SK-N-SH (cell line): ENCODE measurements at regions not wholly inside any gene's neighbourhood (a gene's known extent, or its start where the extent isn't known, plus 50 kb on each side); places are given as distances from the start of the nearest gene placed in this dataset.

Experiments used
- CTCF ChIA-PET: fragments of 300-600, 350-600 bp; formaldehyde crosslinking; extraction: SDS; loops from one replicate; lab custom pipeline; 2021; lab: Yijun Ruan, JAX
- POLR2A ChIA-PET: fragments of 350-600 bp; sonication (Branson Sonifier 250); formaldehyde crosslinking; extraction: SDS; loops from one replicate; lab custom pipeline; 2020; ENCODE audit warnings: antibody characterized with exemption, inconsistent platforms; lab: Yijun Ruan, JAX
- DNase-seq: peaks from one replicate; pipeline ENCODE4 v3.0.0; 2012
- H2AFZ ChIP-seq: fragments of 200-600 bp; sonication (generic); 2 replicates; pipeline ENCODE4 v1.8.1; 2016; ENCODE audit warnings: antibody characterized with exemption, mild to moderate bottlenecking, low read depth
- H3F3A ChIP-seq: fragments of 200-600 bp; sonication (generic); replicated peaks from 2 replicates; pipeline ENCODE3; 2016; ENCODE audit warnings: antibody characterized with exemption, mild to moderate bottlenecking; ENCODE audit not compliant: insufficient read depth
- H3K27ac ChIP-seq, 2 experiments: fragments of 200-500 bp in 1 of 2; fragments of 200-600 bp in 1 of 2; sonication (Bioruptor generic) in 1 of 2; sonication (generic), shearing (Covaris generic) in 1 of 2; 2 replicates each; pipeline versions ENCODE4 v1.5.1 to v1.6.1; 2014 to 2016; ENCODE audit warnings: low read depth in 2 of 2, inconsistent platforms in 1 of 2, low read length in 1 of 2, mild to moderate bottlenecking in 1 of 2, mixed read lengths in 1 of 2
- H3K27me3 ChIP-seq: fragments of 200-600 bp; sonication (generic), shearing (Covaris generic); 2 replicates; pipeline ENCODE4 v1.6.1; 2016; ENCODE audit warnings: mixed run types; ENCODE audit not compliant: insufficient read depth
- H3K36me3 ChIP-seq, 2 experiments: fragments of 200-500 bp in 1 of 2; fragments of 200-600 bp in 1 of 2; sonication (Bioruptor generic) in 1 of 2; sonication (generic) in 1 of 2; replicated peaks in 1 of 2; 2 replicates each; pipeline versions ENCODE3 to v1.5.1; 2014 to 2016; ENCODE audit warnings: low read length in 1 of 2, mild to moderate bottlenecking in 1 of 2; ENCODE audit not compliant: insufficient read depth in 2 of 2, control insufficient read depth in 1 of 2
- H3K4me1 ChIP-seq, 2 experiments: fragments of 200-500 bp in 1 of 2; fragments of 200-600 bp in 1 of 2; sonication (Bioruptor generic) in 1 of 2; sonication (generic), shearing (Covaris generic) in 1 of 2; 2 replicates each; pipeline versions ENCODE4 v1.5.1 to v1.6.1; 2014 to 2016; ENCODE audit warnings: low read depth in 1 of 2, low read length in 1 of 2, mixed run types in 1 of 2; ENCODE audit not compliant: insufficient read depth in 2 of 2, control insufficient read depth in 1 of 2
- H3K4me2 ChIP-seq: fragments of 200-600 bp; sonication (generic), shearing (Covaris generic); 2 replicates; pipeline ENCODE4 v1.6.1; 2017; ENCODE audit warnings: mixed run types
- H3K4me3 ChIP-seq, 2 experiments: fragments of 200-500 bp in 1 of 2; fragments of 200-600 bp in 1 of 2; sonication (Bioruptor generic) in 1 of 2; sonication (generic), shearing (Covaris generic) in 1 of 2; 2 replicates each; pipeline versions ENCODE4 v1.5.1 to v1.8.1; 2014 to 2016; ENCODE audit warnings: low read depth in 2 of 2, inconsistent platforms in 1 of 2, low read length in 1 of 2, mild to moderate bottlenecking in 1 of 2, mixed read lengths in 1 of 2, moderate library complexity in 1 of 2
- H3K79me2 ChIP-seq: fragments of 200-600 bp; sonication (generic); 2 replicates; pipeline ENCODE4 v1.8.1; 2017; ENCODE audit warnings: mild to moderate bottlenecking; ENCODE audit not compliant: insufficient read depth
- H3K9ac ChIP-seq: fragments of 200-600 bp; sonication (generic); 2 replicates; pipeline ENCODE4 v1.6.1; 2017; ENCODE audit warnings: mixed run types
- H3K9me2 ChIP-seq: fragments of 200-600 bp; sonication (generic); 2 replicates; pipeline ENCODE4 v1.6.1; 2017; ENCODE audit warnings: mixed run types
- H3K9me3 ChIP-seq: fragments of 200-600 bp; sonication (generic); 2 replicates; pipeline ENCODE4 v1.6.1; 2017; ENCODE audit warnings: mixed run types, mild to moderate bottlenecking, moderate library complexity
- H4K20me1 ChIP-seq: fragments of 200-600 bp; sonication (generic); 2 replicates; pipeline ENCODE4 v1.6.1; 2017; ENCODE audit warnings: mild to moderate bottlenecking, mixed run types; ENCODE audit not compliant: insufficient read depth
- ELF1 ChIP-seq: IDR thresholded peaks from 2 replicates; pipeline ENCODE4 v1.4.0; 2012
- EZH2phosphoT487 ChIP-seq: fragments of 200-600 bp; sonication (generic); IDR thresholded peaks from 2 replicates; pipeline ENCODE4 v1.6.1; 2017; ENCODE audit warnings: low read depth, mixed run types, mild to moderate bottlenecking, antibody characterized with exemption, moderate library complexity, borderline replicate concordance
- FOSL2 ChIP-seq: IDR thresholded peaks from 2 replicates; pipeline ENCODE4 v1.4.0; 2012; ENCODE audit warnings: low read depth, mild to moderate bottlenecking, moderate library complexity, borderline replicate concordance
- GABPA ChIP-seq: IDR thresholded peaks from 2 replicates; pipeline ENCODE4 v1.4.0; 2012; ENCODE audit warnings: low read depth, mild to moderate bottlenecking
- JUND ChIP-seq: IDR thresholded peaks from 2 replicates; pipeline ENCODE4 v1.4.0; 2012
- MXI1 ChIP-seq: IDR thresholded peaks from 2 replicates; pipeline ENCODE4 v1.6.1; 2012; ENCODE audit warnings: mild to moderate bottlenecking, low read depth, low read length, improper control_type of control experiment
- NFIC ChIP-seq: IDR thresholded peaks from 2 replicates; pipeline ENCODE4 v1.4.0; 2012; ENCODE audit warnings: borderline replicate concordance
- NRF1 ChIP-seq: IDR thresholded peaks from 2 replicates; pipeline ENCODE4 v1.6.1; 2012; ENCODE audit warnings: low read depth, mild to moderate bottlenecking, low read length
- RFX5 ChIP-seq: IDR thresholded peaks from 2 replicates; pipeline ENCODE4 v1.6.1; 2012; ENCODE audit warnings: mild to moderate bottlenecking, improper control_type of control experiment, low read length
- RXRA ChIP-seq: IDR thresholded peaks from 2 replicates; pipeline ENCODE4 v1.4.0; 2012; ENCODE audit warnings: low read depth, mild to moderate bottlenecking, borderline replicate concordance
- TEAD4 ChIP-seq: IDR thresholded peaks from 2 replicates; pipeline ENCODE4 v1.4.0; 2012; ENCODE audit warnings: mild to moderate bottlenecking, borderline replicate concordance; ENCODE audit not compliant: insufficient read depth
- YY1 ChIP-seq: IDR thresholded peaks from 2 replicates; pipeline ENCODE4 v1.4.0; 2012; ENCODE audit warnings: low read depth, mild to moderate bottlenecking
- WGBS: methylation state at CpG from one replicate; pipeline ENCODE4 v1.1.6; 2017; ENCODE audit warnings: low lambda C conversion rate; 5-methylcytosine and 5-hydroxymethylcytosine counted together
- TF ChIP-seq, protein P1 (sequence below): IDR thresholded peaks from 2 replicates; pipeline ENCODE4 v1.6.1; 2012; ENCODE audit warnings: mild to moderate bottlenecking, low read depth, low read length, moderate library complexity
- TF ChIP-seq, protein P2 (sequence below): fragments of 200-600 bp; sonication (generic); IDR thresholded peaks from 2 replicates; pipeline ENCODE4 v1.6.1; 2017; ENCODE audit warnings: antibody characterized with exemption, mild to moderate bottlenecking, moderate library complexity
- TF ChIP-seq, protein P3 (sequence below): IDR thresholded peaks from 2 replicates; pipeline ENCODE4 v1.4.0; 2012; ENCODE audit warnings: low read depth, borderline replicate concordance
- TF ChIP-seq, protein P4 (sequence below): IDR thresholded peaks from 2 replicates; pipeline ENCODE4 v1.4.0; 2012; ENCODE audit warnings: low read depth
- TF ChIP-seq, protein P5 (sequence below): fragments of 150-350 bp; IDR thresholded peaks from 2 replicates; pipeline ENCODE4 v1.6.1; 2016; ENCODE audit warnings: mild to moderate bottlenecking, low read depth, low read length
- TF ChIP-seq, protein P6 (sequence below): IDR thresholded peaks from 2 replicates; pipeline ENCODE4; 2012

DNA sequence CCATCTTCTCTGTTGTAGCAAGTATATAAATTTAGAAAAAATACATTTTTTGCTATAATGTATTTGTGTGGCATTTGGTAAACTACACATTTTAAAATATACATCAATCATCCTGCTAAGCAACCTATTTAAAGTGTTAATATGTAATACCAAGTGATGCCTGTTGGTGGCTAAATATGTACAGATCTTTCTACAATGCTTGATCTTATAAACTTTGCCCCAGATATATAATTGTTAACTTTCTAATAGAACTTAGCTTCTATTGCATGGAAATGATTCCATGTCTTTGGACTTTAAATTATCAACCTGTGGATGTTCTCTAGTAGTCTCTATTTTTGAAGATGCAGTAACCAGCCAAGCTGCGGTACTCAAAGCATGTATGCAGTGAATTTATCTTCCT, 1260.4 kb upstream of the RAG2 start:
- Histone ChIP-seq H3K36me3 (no peaks in the 10 kb centered on the region), H2AFZ (no peak overlapping the region), H3K4me1 (no peaks in the 10 kb centered on the region), H3K27me3 (no peaks in the 10 kb centered on the region), H3K79me2 (no peaks in the 10 kb centered on the region), H3F3A (no peaks in the 10 kb centered on the region), H3K4me2 (no peak overlapping the region), H4K20me1 (no peaks in the 10 kb centered on the region), H3K9ac (no peak overlapping the region), H3K9me3 (no peaks in the 10 kb centered on the region), H3K9me2 (no peaks in the 10 kb centered on the region), H3K27ac (no peak overlapping the region), H3K4me3 (no peak overlapping the region)
- no peak for DNase-seq
- CTCF ChIA-PET, result interaction anchor here (0.8 to 1.8 kb wide), 4 partner anchors 9 to 40 kb away, joined by 3 to 8 read pairs (median 4); no protein-coding TSS in a partner anchor
- 65% methylated on average over 1 of the region's 1 CpG for WGBS
- POLR2A ChIA-PET, result no interaction called here
- no peak for TF ChIP-seq FOSL2
- no peak for TF ChIP-seq NRF1
- no peak for TF ChIP-seq RXRA
- TF ChIP-seq, protein P1, sequence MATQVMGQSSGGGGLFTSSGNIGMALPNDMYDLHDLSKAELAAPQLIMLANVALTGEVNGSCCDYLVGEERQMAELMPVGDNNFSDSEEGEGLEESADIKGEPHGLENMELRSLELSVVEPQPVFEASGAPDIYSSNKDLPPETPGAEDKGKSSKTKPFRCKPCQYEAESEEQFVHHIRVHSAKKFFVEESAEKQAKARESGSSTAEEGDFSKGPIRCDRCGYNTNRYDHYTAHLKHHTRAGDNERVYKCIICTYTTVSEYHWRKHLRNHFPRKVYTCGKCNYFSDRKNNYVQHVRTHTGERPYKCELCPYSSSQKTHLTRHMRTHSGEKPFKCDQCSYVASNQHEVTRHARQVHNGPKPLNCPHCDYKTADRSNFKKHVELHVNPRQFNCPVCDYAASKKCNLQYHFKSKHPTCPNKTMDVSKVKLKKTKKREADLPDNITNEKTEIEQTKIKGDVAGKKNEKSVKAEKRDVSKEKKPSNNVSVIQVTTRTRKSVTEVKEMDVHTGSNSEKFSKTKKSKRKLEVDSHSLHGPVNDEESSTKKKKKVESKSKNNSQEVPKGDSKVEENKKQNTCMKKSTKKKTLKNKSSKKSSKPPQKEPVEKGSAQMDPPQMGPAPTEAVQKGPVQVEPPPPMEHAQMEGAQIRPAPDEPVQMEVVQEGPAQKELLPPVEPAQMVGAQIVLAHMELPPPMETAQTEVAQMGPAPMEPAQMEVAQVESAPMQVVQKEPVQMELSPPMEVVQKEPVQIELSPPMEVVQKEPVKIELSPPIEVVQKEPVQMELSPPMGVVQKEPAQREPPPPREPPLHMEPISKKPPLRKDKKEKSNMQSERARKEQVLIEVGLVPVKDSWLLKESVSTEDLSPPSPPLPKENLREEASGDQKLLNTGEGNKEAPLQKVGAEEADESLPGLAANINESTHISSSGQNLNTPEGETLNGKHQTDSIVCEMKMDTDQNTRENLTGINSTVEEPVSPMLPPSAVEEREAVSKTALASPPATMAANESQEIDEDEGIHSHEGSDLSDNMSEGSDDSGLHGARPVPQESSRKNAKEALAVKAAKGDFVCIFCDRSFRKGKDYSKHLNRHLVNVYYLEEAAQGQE, result no peak
- TF ChIP-seq GABPA, result no peak
- TF ChIP-seq RFX5, result no peak
- TF ChIP-seq MXI1, result no peak
- TF ChIP-seq, protein P2, sequence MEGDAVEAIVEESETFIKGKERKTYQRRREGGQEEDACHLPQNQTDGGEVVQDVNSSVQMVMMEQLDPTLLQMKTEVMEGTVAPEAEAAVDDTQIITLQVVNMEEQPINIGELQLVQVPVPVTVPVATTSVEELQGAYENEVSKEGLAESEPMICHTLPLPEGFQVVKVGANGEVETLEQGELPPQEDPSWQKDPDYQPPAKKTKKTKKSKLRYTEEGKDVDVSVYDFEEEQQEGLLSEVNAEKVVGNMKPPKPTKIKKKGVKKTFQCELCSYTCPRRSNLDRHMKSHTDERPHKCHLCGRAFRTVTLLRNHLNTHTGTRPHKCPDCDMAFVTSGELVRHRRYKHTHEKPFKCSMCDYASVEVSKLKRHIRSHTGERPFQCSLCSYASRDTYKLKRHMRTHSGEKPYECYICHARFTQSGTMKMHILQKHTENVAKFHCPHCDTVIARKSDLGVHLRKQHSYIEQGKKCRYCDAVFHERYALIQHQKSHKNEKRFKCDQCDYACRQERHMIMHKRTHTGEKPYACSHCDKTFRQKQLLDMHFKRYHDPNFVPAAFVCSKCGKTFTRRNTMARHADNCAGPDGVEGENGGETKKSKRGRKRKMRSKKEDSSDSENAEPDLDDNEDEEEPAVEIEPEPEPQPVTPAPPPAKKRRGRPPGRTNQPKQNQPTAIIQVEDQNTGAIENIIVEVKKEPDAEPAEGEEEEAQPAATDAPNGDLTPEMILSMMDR, result peak; percentile 45

DNA sequence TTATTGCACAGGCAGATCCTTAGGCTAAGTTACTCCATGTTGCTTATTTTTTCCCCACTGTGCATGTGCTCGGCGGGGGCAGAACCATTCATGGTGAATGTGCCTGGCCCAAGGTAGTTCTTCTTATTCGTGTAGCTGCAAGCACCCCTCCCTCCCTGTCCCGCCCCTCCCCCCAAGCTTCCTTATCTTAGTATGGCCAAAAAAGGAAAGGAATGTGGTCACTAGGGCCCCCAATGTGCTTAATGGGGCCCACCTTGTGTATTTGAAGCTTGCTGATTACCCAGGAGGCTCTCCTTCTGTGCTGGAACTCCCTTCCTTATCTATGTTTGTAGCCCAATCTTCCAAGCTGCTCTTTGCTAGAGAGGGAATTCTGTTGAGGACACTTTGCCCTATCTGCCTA, 1259.7 kb upstream of the RAG2 start:
- no peak overlapping the region for H3K4me3 ChIP-seq
- H3K4me1 ChIP-seq, result no peaks in the 10 kb centered on the region
- WGBS, result 73% methylated on average over 4 of the region's 4 CpGs
- no peaks in the 10 kb centered on the region for H3K9me3 ChIP-seq
- no peak overlapping the region for H3K9ac ChIP-seq
- no peaks in the 10 kb centered on the region for H3F3A ChIP-seq
- H3K9me2 ChIP-seq, result no peaks in the 10 kb centered on the region
- H4K20me1 ChIP-seq, result no peaks in the 10 kb centered on the region
- POLR2A ChIA-PET, result no interaction called here
- CTCF ChIA-PET, result interaction anchor here (1.4 to 1.8 kb wide), 3 partner anchors 8 to 41 kb away, joined by 3 to 8 read pairs (median 5); no protein-coding TSS in a partner anchor
- no peaks in the 10 kb centered on the region for H3K36me3 ChIP-seq
- no peaks in the 10 kb centered on the region for H3K27me3 ChIP-seq
- H2AFZ ChIP-seq, result no peak overlapping the region
- H3K27ac ChIP-seq, result no peak overlapping the region
- H3K79me2 ChIP-seq, result no peaks in the 10 kb centered on the region
- H3K4me2 ChIP-seq, result no peak overlapping the region
- no peak for DNase-seq
- TF ChIP-seq, protein P3, sequence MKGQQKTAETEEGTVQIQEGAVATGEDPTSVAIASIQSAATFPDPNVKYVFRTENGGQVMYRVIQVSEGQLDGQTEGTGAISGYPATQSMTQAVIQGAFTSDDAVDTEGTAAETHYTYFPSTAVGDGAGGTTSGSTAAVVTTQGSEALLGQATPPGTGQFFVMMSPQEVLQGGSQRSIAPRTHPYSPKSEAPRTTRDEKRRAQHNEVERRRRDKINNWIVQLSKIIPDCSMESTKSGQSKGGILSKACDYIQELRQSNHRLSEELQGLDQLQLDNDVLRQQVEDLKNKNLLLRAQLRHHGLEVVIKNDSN, result no peak
- no peak for TF ChIP-seq FOSL2
- TF ChIP-seq, protein P4, sequence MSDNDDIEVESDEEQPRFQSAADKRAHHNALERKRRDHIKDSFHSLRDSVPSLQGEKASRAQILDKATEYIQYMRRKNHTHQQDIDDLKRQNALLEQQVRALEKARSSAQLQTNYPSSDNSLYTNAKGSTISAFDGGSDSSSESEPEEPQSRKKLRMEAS, result no peak
- TF ChIP-seq NRF1, result no peak
- TF ChIP-seq TEAD4, result no peak
- TF ChIP-seq, protein P5, sequence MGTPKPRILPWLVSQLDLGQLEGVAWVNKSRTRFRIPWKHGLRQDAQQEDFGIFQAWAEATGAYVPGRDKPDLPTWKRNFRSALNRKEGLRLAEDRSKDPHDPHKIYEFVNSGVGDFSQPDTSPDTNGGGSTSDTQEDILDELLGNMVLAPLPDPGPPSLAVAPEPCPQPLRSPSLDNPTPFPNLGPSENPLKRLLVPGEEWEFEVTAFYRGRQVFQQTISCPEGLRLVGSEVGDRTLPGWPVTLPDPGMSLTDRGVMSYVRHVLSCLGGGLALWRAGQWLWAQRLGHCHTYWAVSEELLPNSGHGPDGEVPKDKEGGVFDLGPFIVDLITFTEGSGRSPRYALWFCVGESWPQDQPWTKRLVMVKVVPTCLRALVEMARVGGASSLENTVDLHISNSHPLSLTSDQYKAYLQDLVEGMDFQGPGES, result no peak
- no peak for TF ChIP-seq JUND
- no peak for TF ChIP-seq RXRA
- no peak for TF ChIP-seq YY1
- TF ChIP-seq NFIC, result no peak
- no peak for TF ChIP-seq EZH2phosphoT487
- no peak for TF ChIP-seq ELF1
- TF ChIP-seq, protein P6, sequence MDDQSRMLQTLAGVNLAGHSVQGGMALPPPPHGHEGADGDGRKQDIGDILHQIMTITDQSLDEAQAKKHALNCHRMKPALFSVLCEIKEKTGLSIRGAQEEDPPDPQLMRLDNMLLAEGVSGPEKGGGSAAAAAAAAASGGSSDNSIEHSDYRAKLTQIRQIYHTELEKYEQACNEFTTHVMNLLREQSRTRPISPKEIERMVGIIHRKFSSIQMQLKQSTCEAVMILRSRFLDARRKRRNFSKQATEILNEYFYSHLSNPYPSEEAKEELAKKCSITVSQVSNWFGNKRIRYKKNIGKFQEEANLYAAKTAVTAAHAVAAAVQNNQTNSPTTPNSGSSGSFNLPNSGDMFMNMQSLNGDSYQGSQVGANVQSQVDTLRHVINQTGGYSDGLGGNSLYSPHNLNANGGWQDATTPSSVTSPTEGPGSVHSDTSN, result no peak
